Nucleus accumbens (tissue), 56 donors: ENCODE measurements at regions not wholly inside any gene's neighbourhood (a gene's known extent, or its start where the extent isn't known, plus 50 kb on each side); places are given as distances from the start of the nearest gene placed in this dataset.
"Not testable (repeated sequence)": the region's sequence is repeated elsewhere in the genome, so short reads cannot be mapped to it uniquely, and the experiment has no call there.

ENCODE experiments used
- DNase-seq, 56 donors: peaks; one replicate each; lab custom pipeline; 2025; lab: John Stamatoyannopoulos, UW

- DNase-seq: no peak
Measured at GRCh38 chr4:85018983-85019382, 52.5 kb upstream of the WDFY3 start.

DNA sequence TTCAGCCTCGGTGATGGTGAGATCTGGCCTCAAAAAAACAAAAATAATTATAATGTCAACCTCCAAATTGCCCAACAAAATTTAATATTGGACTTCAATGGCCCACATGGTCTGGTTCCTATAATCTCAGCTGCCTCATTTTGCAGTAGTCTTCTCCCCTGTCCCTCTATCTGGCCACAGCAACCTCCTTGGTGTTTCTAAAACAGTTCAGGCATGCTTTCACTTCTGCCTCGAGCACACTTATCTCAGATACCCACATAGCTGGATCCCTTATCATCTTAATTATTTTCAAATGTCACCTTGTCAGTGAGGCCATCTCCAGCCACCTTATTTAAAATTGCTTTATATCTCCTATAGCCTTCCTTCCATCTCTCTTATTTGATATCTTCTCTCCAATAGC, 52.9 kb upstream of the WDFY3 start:
- DNase-seq: no peak

DNA sequence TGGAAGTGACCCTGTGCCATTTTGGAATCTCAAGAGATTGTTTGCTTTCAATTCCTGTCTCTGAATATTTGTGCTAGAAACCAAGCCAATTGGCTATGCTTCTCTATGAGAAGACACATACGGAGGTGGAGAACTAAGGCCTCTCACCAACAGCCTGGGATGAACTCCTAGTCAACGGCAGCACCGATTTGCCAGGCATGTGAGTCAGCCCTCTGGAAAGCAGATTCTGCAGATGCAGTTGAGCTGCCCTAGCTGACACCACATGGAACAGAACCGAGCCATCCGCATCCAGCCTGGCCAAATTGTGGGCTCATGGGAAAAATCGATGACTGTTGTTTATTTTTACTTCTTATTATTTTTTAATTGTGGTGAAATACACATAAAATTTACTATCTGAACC, 58.2 kb upstream of the WDFY3 start:
- no peak for DNase-seq

GRCh38 chr4:85028910-85029309, 62.4 kb upstream of the WDFY3 start:
- DNase-seq: no peak

GRCh38 chr4:85029453-85029852, 63.0 kb upstream of the WDFY3 start:
- no peak for DNase-seq

DNA sequence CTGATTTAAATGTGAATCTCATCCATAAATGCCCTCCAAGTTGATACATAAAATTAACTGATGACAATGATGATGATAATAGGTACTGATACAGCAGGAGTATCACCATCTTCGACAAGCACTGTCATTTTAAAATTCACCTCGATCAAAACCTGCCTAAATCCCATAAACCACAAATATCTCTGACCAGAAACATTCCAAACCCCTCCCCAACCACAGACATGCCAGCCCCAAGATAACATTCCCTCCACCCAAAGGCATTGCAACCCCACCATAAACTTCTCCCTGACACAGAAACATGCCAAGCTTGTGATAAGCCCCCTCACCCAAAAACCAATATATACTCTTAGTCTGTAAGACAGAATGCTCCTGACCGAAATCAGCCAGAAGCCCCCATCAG, 63.7 kb upstream of the WDFY3 start:
- DNase-seq: no peak

DNA sequence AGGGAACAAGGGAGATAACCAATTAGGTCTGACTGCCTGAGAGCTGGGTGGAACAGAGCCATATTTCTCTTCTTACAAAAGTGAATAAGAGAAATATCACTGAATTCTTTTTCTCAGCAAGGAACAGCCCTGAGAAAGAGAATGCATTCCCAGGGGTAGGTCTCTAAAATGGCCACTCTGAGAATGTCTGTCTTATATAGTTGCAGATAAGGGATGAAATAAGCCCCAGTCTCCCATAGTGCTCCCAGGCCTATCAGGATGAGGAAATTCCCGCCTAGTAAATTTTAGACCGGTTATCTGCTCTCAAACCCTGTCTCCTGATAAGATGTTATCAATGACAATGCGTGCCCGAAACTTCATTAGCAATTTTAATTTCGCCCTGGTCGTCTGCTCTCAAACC, 67.3 kb upstream of the WDFY3 start:
- not testable (repeated sequence) for DNase-seq

DNA sequence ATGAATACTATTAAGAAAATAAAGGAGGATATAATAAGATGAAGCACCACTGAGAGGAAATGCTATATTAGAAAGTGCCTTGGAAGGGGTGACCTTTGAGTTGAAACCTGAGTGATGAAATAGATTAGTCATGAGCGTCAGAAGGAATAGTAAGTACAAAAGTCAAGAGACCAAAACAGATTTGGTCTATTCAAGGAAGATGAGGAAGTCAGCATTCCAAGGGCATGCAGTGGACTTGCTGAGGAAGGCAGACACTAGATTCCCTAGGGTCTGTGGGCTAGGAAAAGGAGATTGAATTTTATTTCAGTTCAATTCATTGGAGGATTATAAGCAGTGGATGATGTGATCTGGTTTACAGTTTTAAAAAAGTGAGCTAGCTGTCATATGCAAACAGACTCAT, 73.0 kb upstream of the WDFY3 start:
- no peak for DNase-seq

DNA sequence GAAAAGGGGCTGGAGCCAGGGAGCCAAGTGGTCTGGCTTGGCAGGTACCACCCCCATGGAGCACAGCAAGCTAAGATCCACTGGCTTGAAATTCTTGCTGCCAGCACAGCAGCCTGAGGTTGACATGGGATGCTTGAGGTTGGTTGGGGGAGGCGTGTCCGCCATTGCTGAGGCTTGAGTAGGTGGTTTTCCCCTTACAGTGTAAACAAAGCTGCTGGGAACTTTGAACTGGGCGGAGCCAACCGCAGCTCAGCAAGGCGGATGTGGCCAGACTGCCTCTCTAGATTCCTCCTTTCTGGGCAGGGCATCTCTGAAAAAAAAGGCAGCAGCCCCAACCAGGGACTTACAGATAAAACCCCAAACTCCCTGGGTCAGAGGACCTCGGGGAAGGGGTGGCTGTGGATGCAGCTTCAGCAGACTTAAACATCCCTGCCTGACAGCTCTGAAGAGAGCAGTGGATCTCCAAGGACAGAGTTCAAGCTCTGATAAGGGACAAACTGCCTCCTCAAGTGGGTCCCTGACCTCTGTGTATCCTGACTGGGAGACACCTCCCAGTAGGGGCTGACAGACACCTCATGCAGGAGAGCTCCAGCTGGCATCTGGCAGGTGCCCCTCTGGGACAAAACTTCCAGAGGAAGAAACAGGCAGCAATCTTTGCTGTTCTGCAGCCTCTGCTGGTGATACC, 77.5 kb upstream of the WDFY3 start:
- not testable (repeated sequence) for DNase-seq

- no peak for DNase-seq
Measured at GRCh38 chr4:85050736-85051135, 84.2 kb upstream of the WDFY3 start.

DNA sequence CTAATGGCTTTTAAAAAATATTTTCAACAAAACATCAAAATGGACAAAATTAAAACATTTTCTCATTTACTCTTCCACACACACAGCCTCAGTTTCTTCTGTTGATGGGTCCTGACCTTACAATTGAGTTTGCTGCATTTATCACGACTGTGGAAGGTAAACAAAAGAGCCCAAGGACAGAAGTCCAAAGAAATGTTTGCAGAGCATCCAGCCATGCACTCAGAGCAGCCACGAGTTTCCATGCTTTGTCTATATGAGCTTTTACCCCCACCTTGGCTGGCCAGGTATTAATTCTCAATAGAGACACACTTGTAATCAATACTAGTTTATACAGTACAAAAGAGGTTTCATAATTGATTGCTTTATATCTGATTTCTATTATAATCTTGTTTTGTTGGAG, 85.0 kb upstream of the WDFY3 start:
- DNase-seq: no peak

GRCh38 chr4:85054925-85055324, 88.4 kb upstream of the WDFY3 start:
- not testable (repeated sequence) for DNase-seq

DNA sequence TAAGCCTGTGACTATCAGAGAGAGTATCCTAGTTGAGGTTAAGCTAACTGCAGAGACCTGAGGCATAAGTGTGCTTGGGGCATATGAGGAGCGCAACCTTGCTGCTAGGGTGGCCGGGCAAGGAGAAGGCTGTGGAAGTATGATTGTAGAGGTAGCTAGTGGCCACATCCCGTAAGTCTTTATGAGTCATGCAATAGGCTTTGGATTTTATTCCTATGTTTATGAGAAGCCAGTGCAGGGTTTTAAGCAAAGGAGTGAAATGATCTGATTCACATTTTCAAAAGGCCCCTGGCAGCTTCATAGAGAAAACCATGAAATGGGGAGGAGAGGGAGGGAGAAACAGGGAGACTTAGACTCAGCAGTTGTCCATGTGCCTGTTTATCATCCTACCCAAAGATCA, 92.1 kb upstream of the WDFY3 start:
- no peak for DNase-seq

DNA sequence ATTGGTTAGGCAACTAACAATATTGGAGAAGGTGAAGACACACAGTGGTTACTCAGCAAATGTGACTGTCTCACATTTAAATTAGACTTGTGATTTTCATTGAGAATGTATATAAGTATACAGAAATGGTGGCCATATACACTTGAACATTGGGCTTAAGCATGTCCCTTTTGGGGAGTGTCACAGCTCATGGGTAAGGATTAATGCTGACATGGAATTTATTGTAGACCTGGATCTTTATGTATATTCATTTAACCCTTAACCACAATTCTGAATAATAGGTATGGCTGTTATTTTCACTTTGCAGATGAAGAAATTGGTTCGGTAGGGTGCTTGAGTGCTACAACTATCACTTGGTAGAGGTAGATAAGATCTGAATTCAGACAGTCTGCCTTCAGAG, 95.5 kb upstream of the WDFY3 start:
- no peak for DNase-seq

GRCh38 chr4:85062466-85062865, 96.0 kb upstream of the WDFY3 start:
- no peak for DNase-seq

- no peak for DNase-seq
Measured at GRCh38 chr4:85067342-85067741, 100.9 kb upstream of the WDFY3 start.

- DNase-seq: no peak
Measured at GRCh38 chr4:85078016-85078415, 111.5 kb upstream of the WDFY3 start.

GRCh38 chr4:85081196-85081595, 114.7 kb upstream of the WDFY3 start:
- no peak for DNase-seq

GRCh38 chr4:85084371-85085094, 118.0 kb upstream of the WDFY3 start:
- peak in 15 of 56 donors; percentile 0 to 38 (median 3) for DNase-seq

GRCh38 chr4:85086721-85087120, 120.2 kb upstream of the WDFY3 start:
- DNase-seq: no peak

GRCh38 chr4:85092536-85092935, 126.0 kb upstream of the WDFY3 start:
- DNase-seq: no peak

- DNase-seq: no peak
Measured at GRCh38 chr4:85092943-85093342, 126.5 kb upstream of the WDFY3 start.
